ENCODE measurements at regions not wholly inside any gene's neighbourhood (a gene's known extent, or its start where the extent isn't known, plus 50 kb on each side); places are given as distances from the start of the nearest gene placed in this dataset.

- TF ChIP-seq POLR2A (IDR thresholded peaks at IDR 0.05) (no peak), CTCF (IDR thresholded peaks at IDR 0.05) (no peak)
These were observed 407.7 kb downstream of the LMO7 start for GRCh38 chr13:76043874-76044273.
